ENCODE measurements at regions not wholly inside any gene's neighbourhood (a gene's known extent, or its start where the extent isn't known, plus 50 kb on each side); places are given as distances from the start of the nearest gene placed in this dataset.

DNA sequence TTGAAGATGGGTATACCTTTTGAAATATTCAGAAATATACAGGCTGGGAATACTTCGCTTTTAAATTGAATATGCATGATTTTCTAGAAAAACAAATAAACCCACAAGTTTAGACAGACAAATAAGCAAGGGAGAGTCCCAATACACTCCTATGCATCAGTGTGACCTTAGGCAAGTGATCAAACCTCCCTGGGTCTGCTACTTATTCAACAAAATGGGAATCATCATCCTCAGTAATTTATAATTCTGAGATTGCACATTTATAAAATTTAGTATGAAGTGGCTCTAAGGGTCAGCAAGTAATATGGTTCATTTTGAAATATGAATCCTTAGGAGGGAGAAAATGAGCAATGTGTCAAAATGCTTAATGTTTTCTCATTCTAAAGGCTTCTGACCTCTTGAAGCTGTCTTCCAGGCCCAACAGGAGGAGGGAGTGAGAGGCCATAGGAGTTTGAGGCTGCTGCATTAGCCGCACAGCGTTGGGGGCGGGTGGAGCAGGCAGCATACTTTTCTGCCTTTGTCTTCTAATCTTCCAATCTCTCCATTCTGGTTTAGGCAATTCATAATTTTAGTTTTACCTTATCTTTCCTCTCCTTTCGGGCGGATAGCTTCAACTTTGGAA is 155.1 kb downstream of the TRIB2 start:
- Histone ChIP-seq H3K27ac (replicated peaks) (no peak overlapping the region), H3K27me3 (ENCODE audit: insufficient read depth, poor library complexity, severe bottlenecking) (no peaks in the 10 kb centered on the region), H3K4me3 (replicated peaks; ENCODE audit: insufficient read depth, low read length) (no peak overlapping the region)
- TF ChIP-seq GABPA (IDR thresholded peaks at IDR 0.05; ENCODE audit: low read depth) = no peak
- TF ChIP-seq SPI1 (IDR thresholded peaks at IDR 0.05; ENCODE audit: borderline replicate concordance, low read depth) = no peak
- TF ChIP-seq, protein P1, sequence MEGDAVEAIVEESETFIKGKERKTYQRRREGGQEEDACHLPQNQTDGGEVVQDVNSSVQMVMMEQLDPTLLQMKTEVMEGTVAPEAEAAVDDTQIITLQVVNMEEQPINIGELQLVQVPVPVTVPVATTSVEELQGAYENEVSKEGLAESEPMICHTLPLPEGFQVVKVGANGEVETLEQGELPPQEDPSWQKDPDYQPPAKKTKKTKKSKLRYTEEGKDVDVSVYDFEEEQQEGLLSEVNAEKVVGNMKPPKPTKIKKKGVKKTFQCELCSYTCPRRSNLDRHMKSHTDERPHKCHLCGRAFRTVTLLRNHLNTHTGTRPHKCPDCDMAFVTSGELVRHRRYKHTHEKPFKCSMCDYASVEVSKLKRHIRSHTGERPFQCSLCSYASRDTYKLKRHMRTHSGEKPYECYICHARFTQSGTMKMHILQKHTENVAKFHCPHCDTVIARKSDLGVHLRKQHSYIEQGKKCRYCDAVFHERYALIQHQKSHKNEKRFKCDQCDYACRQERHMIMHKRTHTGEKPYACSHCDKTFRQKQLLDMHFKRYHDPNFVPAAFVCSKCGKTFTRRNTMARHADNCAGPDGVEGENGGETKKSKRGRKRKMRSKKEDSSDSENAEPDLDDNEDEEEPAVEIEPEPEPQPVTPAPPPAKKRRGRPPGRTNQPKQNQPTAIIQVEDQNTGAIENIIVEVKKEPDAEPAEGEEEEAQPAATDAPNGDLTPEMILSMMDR (IDR thresholded peaks at IDR 0.05; ENCODE audit: insufficient read depth, low read length) = no peak
- TF ChIP-seq, protein P2, sequence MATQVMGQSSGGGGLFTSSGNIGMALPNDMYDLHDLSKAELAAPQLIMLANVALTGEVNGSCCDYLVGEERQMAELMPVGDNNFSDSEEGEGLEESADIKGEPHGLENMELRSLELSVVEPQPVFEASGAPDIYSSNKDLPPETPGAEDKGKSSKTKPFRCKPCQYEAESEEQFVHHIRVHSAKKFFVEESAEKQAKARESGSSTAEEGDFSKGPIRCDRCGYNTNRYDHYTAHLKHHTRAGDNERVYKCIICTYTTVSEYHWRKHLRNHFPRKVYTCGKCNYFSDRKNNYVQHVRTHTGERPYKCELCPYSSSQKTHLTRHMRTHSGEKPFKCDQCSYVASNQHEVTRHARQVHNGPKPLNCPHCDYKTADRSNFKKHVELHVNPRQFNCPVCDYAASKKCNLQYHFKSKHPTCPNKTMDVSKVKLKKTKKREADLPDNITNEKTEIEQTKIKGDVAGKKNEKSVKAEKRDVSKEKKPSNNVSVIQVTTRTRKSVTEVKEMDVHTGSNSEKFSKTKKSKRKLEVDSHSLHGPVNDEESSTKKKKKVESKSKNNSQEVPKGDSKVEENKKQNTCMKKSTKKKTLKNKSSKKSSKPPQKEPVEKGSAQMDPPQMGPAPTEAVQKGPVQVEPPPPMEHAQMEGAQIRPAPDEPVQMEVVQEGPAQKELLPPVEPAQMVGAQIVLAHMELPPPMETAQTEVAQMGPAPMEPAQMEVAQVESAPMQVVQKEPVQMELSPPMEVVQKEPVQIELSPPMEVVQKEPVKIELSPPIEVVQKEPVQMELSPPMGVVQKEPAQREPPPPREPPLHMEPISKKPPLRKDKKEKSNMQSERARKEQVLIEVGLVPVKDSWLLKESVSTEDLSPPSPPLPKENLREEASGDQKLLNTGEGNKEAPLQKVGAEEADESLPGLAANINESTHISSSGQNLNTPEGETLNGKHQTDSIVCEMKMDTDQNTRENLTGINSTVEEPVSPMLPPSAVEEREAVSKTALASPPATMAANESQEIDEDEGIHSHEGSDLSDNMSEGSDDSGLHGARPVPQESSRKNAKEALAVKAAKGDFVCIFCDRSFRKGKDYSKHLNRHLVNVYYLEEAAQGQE (IDR thresholded peaks at IDR 0.05; ENCODE audit: insufficient replicate concordance, low read depth) = no peak
- no peak for TF ChIP-seq POLR2AphosphoS5 (IDR thresholded peaks at IDR 0.05; ENCODE audit: low read depth)
- DNase-seq (ENCODE audit: low read depth in 1 of 2, low spot score in 1 of 2) = no peak

DNA sequence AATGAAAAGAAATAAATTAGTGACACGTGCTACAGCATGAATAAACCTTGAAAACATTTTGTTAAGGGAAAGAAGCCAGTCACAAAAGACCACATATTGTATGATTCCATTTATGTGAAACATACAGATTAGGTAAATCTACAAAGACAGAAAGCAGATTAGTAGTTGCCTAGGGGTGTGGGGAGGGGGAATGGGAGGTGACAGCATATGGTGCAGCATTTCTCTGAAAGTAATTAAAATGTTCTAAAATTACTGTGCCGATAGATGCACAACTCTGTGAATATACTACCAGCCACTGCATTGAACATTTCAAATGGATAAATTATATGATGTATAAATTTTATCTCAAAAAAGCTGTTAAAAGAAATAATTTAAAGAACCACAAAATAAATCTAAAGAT is 161.0 kb downstream of the TRIB2 start:
- H3K27me3 ChIP-seq (ENCODE audit: insufficient read depth, poor library complexity, severe bottlenecking) = no peaks in the 10 kb centered on the region
- H3K4me3 ChIP-seq (replicated peaks; ENCODE audit: insufficient read depth, low read length) = no peak overlapping the region
- TF ChIP-seq, protein P2 (IDR thresholded peaks at IDR 0.05; ENCODE audit: insufficient replicate concordance, low read depth) = no peak
- TF ChIP-seq GABPA (IDR thresholded peaks at IDR 0.05; ENCODE audit: low read depth) (no peak), POLR2AphosphoS5 (IDR thresholded peaks at IDR 0.05; ENCODE audit: low read depth) (no peak), SPI1 (IDR thresholded peaks at IDR 0.05; ENCODE audit: borderline replicate concordance, low read depth) (no peak)
- TF ChIP-seq, protein P1 (IDR thresholded peaks at IDR 0.05; ENCODE audit: insufficient read depth, low read length) = no peak
- H3K27ac ChIP-seq (replicated peaks) = no peak overlapping the region
- DNase-seq (ENCODE audit: low read depth in 1 of 2, low spot score in 1 of 2) = no peak

DNA sequence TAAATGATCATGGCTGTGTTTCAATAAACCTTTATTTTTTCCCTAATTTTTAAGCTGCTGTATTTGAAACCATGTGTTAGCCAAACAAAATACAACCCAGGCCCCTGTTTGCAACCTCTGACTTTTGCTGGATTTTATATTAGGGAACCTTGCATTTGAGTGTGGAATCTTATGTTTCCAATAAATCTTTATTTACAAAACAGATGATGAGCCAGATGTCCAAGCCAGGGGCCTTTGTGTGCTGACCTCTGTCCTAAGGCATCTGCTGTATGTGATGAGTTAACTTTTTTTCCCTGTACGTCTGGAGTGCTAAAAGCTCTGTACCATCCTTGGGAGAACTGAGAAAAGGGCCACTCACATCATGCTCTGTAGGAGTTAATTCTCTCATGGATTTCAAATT is 162.9 kb downstream of the TRIB2 start:
- H3K27me3 ChIP-seq (ENCODE audit: insufficient read depth, poor library complexity, severe bottlenecking) = no peaks in the 10 kb centered on the region
- DNase-seq (ENCODE audit: low read depth in 1 of 2, low spot score in 1 of 2) = no peak
- TF ChIP-seq SPI1 (IDR thresholded peaks at IDR 0.05; ENCODE audit: borderline replicate concordance, low read depth) = no peak
- TF ChIP-seq GABPA (IDR thresholded peaks at IDR 0.05; ENCODE audit: low read depth) = no peak
- TF ChIP-seq, protein P2 (IDR thresholded peaks at IDR 0.05; ENCODE audit: insufficient replicate concordance, low read depth) = no peak
- TF ChIP-seq, protein P1 (IDR thresholded peaks at IDR 0.05; ENCODE audit: insufficient read depth, low read length) = no peak
- no peak for TF ChIP-seq POLR2AphosphoS5 (IDR thresholded peaks at IDR 0.05; ENCODE audit: low read depth)
- H3K27ac ChIP-seq (replicated peaks) = no peak overlapping the region
- no peak overlapping the region for H3K4me3 ChIP-seq (replicated peaks; ENCODE audit: insufficient read depth, low read length)
